HPDE6-E6E7 (cell line): ENCODE measurements at regions not wholly inside any gene's neighbourhood (a gene's known extent, or its start where the extent isn't known, plus 50 kb on each side); places are given as distances from the start of the nearest gene placed in this dataset.
A peak's percentile ranks its signal among the peaks of the same experiment; 100 is the strongest.
"Not testable (repeated sequence)": the region's sequence is repeated elsewhere in the genome, so short reads cannot be mapped to it uniquely, and the experiment has no call there.

Source experiments
- DNase-seq: peaks from one replicate; pipeline ENCODE4 v3.0.0; 2011; ENCODE audit warnings: missing footprints; ENCODE audit errors: extremely low spot score

GRCh38 chr1:88530246-88530645 is 153.8 kb upstream of the PKN2 start:
- no peak for DNase-seq

- DNase-seq, result no peak
Observed at GRCh38 chr1:88537787-88538186, 146.3 kb upstream of the PKN2 start.

GRCh38 chr1:88538222-88538899 is 145.7 kb upstream of the PKN2 start:
- no peak for DNase-seq

- no peak for DNase-seq
Observed at GRCh38 chr1:88540255-88540654, 143.8 kb upstream of the PKN2 start.

GRCh38 chr1:88541596-88541995 is 142.5 kb upstream of the PKN2 start:
- no peak for DNase-seq

GRCh38 chr1:88544195-88544594 is 139.9 kb upstream of the PKN2 start:
- no peak for DNase-seq

GRCh38 chr1:88549536-88549935 is 134.5 kb upstream of the PKN2 start:
- DNase-seq, result no peak

GRCh38 chr1:88552226-88552625 is 131.8 kb upstream of the PKN2 start:
- no peak for DNase-seq

GRCh38 chr1:88557014-88557413 is 127.1 kb upstream of the PKN2 start:
- DNase-seq, result no peak

- no peak for DNase-seq
Observed at GRCh38 chr1:88560621-88561020, 123.5 kb upstream of the PKN2 start.

GRCh38 chr1:88562991-88563390 is 121.1 kb upstream of the PKN2 start:
- DNase-seq, result no peak

- DNase-seq, result no peak
Observed at GRCh38 chr1:88566615-88567387, 117.3 kb upstream of the PKN2 start.

- DNase-seq, result no peak
Observed at GRCh38 chr1:88571506-88571905, 112.6 kb upstream of the PKN2 start.

- no peak for DNase-seq
Observed at GRCh38 chr1:88579598-88579997, 104.5 kb upstream of the PKN2 start.

- no peak for DNase-seq
Observed at GRCh38 chr1:88581703-88582102, 102.4 kb upstream of the PKN2 start.

- DNase-seq, result no peak
Observed at GRCh38 chr1:88593358-88593757, 90.7 kb upstream of the PKN2 start.

- DNase-seq, result no peak
Observed at GRCh38 chr1:88595355-88596002, 88.6 kb upstream of the PKN2 start.

GRCh38 chr1:88597973-88598372 is 86.1 kb upstream of the PKN2 start:
- DNase-seq, result not testable (repeated sequence)

- DNase-seq, result peak; percentile 16
Observed at GRCh38 chr1:88608139-88608943, 75.7 kb upstream of the PKN2 start.

- no peak for DNase-seq
Observed at GRCh38 chr1:88609051-88609450, 75.0 kb upstream of the PKN2 start.

- DNase-seq, result no peak
Observed at GRCh38 chr1:88610687-88611086, 73.4 kb upstream of the PKN2 start.

- no peak for DNase-seq
Observed at GRCh38 chr1:88612292-88612691, 71.8 kb upstream of the PKN2 start.
